Liver (tissue), 3 donors: ENCODE measurements at regions not wholly inside any gene's neighbourhood (a gene's known extent, or its start where the extent isn't known, plus 50 kb on each side); places are given as distances from the start of the nearest gene placed in this dataset.

Source experiments
- ATF3 ChIP-seq: IDR thresholded peaks from 2 replicates; pipeline ENCODE4 v1.6.1; 2016; ENCODE audit warnings: antibody characterized with exemption
- CTCF ChIP-seq: fragments of 150-350 bp; IDR thresholded peaks from 2 replicates; pipeline ENCODE4 v1.5.1; 2017; ENCODE audit warnings: improper control_type of control experiment, low read depth, low read length; ENCODE audit not compliant: missing input control
- GABPA ChIP-seq, 2 donors: IDR thresholded peaks in 1 of 2; conservative IDR thresholded peaks in 1 of 2; 2 replicates each; pipeline ENCODE4 v1.6.1; 2016; ENCODE audit warnings: antibody characterized with exemption in 2 of 2, mild to moderate bottlenecking in 1 of 2, moderate library complexity in 1 of 2
- HNF4G ChIP-seq: IDR thresholded peaks from 2 replicates; pipeline ENCODE4 v1.6.1; 2016; ENCODE audit warnings: antibody characterized with exemption
- JUND ChIP-seq, 2 donors: IDR thresholded peaks; 2 replicates each; pipeline ENCODE4 v1.6.1; 2016; ENCODE audit warnings: antibody characterized with exemption in 2 of 2
- MAX ChIP-seq: IDR thresholded peaks from 2 replicates; pipeline ENCODE4 v1.6.1; 2016; ENCODE audit warnings: antibody characterized with exemption
- RAD21 ChIP-seq, 2 donors: IDR thresholded peaks; 2 replicates each; pipeline ENCODE4 v1.6.1; 2016; ENCODE audit warnings: antibody characterized with exemption in 2 of 2, mild to moderate bottlenecking in 2 of 2
- REST ChIP-seq: IDR thresholded peaks from 2 replicates; pipeline ENCODE4 v1.6.1; 2016; ENCODE audit warnings: antibody characterized with exemption, mild to moderate bottlenecking
- TAF1 ChIP-seq: conservative IDR thresholded peaks from 2 replicates; pipeline ENCODE4 v1.6.1; 2016; ENCODE audit warnings: antibody characterized with exemption, mild to moderate bottlenecking
- YY1 ChIP-seq: IDR thresholded peaks from 2 replicates; pipeline ENCODE4 v1.6.1; 2016; ENCODE audit warnings: antibody characterized with exemption, mild to moderate bottlenecking
- ZBTB33 ChIP-seq: IDR thresholded peaks from 2 replicates; pipeline ENCODE4 v1.6.1; 2016; ENCODE audit warnings: antibody characterized with exemption
- donor health status: healthy.
- donor health status: healthy.

- TF ChIP-seq CTCF (no peak), HNF4G (no peak), ZBTB33 (no peak), JUND (IDR thresholded peaks at IDR 0.05) (no peak), ATF3 (no peak), GABPA (IDR thresholded peaks at IDR 0.05 in 1 of 2, conservative IDR thresholded peaks at IDR 0.05 in 1 of 2) (no peak), YY1 (no peak), TAF1 (no peak), MAX (no peak), REST (no peak), RAD21 (IDR thresholded peaks at IDR 0.05) (no peak)
Measured at GRCh38 chr6:119965900-119966299, 616.3 kb upstream of the MAN1A1 start.
